ENCODE measurements at regions not wholly inside any gene's neighbourhood (a gene's known extent, or its start where the extent isn't known, plus 50 kb on each side); places are given as distances from the start of the nearest gene placed in this dataset.

GRCh38 chr14:80101835-80102234 lies 109.5 kb downstream of the DIO2 start:
- H3K4me1 Mint-ChIP-seq = peaks cover 2% of the 10 kb centered on the region; the same call in 1 of the 3 replicates

More at GRCh38 chr14:80101835-80102234, 109.5 kb downstream of the DIO2 start:
- Mint-ChIP-seq H3K9me3 (peaks cover 2% of the 10 kb centered on the region), H3K27ac (no peak overlapping the region), H3K4me3 (no peak overlapping the region), H3K27me3 (ENCODE audit: insufficient read depth, low read depth, poor library complexity) (no peaks in the 10 kb centered on the region), H3K36me3 (ENCODE audit: low read depth) (no peaks in the 10 kb centered on the region)
- H3K36me3 ChIP-seq (ENCODE audit: insufficient read depth) = no peaks in the 10 kb centered on the region
- no peaks in the 10 kb centered on the region for H3K27me3 ChIP-seq (ENCODE audit: insufficient read depth)
- ATAC-seq (no peak), DNase-seq (ENCODE audit: low spot score) (no peak)
- H3K4me1 ChIP-seq (ENCODE audit: insufficient read depth) = no peaks in the 10 kb centered on the region
- no peaks in the 10 kb centered on the region for H4K20me1 ChIP-seq (replicated peaks; ENCODE audit: insufficient read depth)
- no peak overlapping the region for H3K4me2 ChIP-seq
- H2AFZ ChIP-seq = no peak overlapping the region
- TF ChIP-seq CREB1 (CRISPR knock-in tag; IDR thresholded peaks at IDR 0.05; ENCODE audit: low read depth) = no peak
- no peak for TF ChIP-seq JUNB (IDR thresholded peaks at IDR 0.05; ENCODE audit: unreplicated experiment)
- no peak for TF ChIP-seq EZH2phosphoT487 (IDR thresholded peaks at IDR 0.05; ENCODE audit: unreplicated experiment)
- no peak for TF ChIP-seq EZH2 (IDR thresholded peaks at IDR 0.05; ENCODE audit: low read depth, unreplicated experiment)
- TF ChIP-seq REST (IDR thresholded peaks at IDR 0.05; ENCODE audit: unreplicated experiment) = no peak
- no peak for TF ChIP-seq POLR2AphosphoS5 (IDR thresholded peaks at IDR 0.05; ENCODE audit: low read depth)
- no peak for TF ChIP-seq ZNF462 (CRISPR knock-in tag; IDR thresholded peaks at IDR 0.05)
- no peak for TF ChIP-seq CTCF (conservative IDR thresholded peaks at IDR 0.05; ENCODE audit: low read depth in 2 of 2)
- TF ChIP-seq ZNF114 (CRISPR knock-in tag; IDR thresholded peaks at IDR 0.05) = no peak
- TF ChIP-seq NANOG (IDR thresholded peaks at IDR 0.05; ENCODE audit: borderline replicate concordance) = no peak
- TF ChIP-seq ETS1 (IDR thresholded peaks at IDR 0.05) = no peak
- no peak for TF ChIP-seq ZNF331 (CRISPR knock-in tag; IDR thresholded peaks at IDR 0.05; ENCODE audit: low read depth)
- no peak for TF ChIP-seq STAT1 (IDR thresholded peaks at IDR 0.05; ENCODE audit: unreplicated experiment)
- H3F3A ChIP-seq (replicated peaks; ENCODE audit: low read depth) = no peaks in the 10 kb centered on the region
- no peak overlapping the region for H3K27ac ChIP-seq (ENCODE audit: low read depth)
- H3K4me3 ChIP-seq = no peak overlapping the region
- H3K9me2 ChIP-seq (ENCODE audit: insufficient read depth) = no peaks in the 10 kb centered on the region
- H3K79me2 ChIP-seq (replicated peaks; ENCODE audit: insufficient read depth) = no peaks in the 10 kb centered on the region
